ENCODE measurements at regions not wholly inside any gene's neighbourhood (a gene's known extent, or its start where the extent isn't known, plus 50 kb on each side); places are given as distances from the start of the nearest gene placed in this dataset.

- no peaks in the 10 kb centered on the region for H3K9me3 ChIP-seq (ENCODE audit: low read depth)
- TF ChIP-seq CTCF (IDR thresholded peaks at IDR 0.05; ENCODE audit: low read depth, low read length): no peak
- DNase-seq (ENCODE audit: low read depth in 1 of 2, low spot score in 1 of 2): no peak
- no peak overlapping the region for H3K27ac ChIP-seq
- no peaks in the 10 kb centered on the region for H3K4me1 ChIP-seq (ENCODE audit: low read depth)
- no peaks in the 10 kb centered on the region for H3K36me3 ChIP-seq
- H3K27me3 ChIP-seq: no peaks in the 10 kb centered on the region
- H3K4me3 ChIP-seq: no peak overlapping the region
Measured at GRCh38 chr5:101515721-101516120, 612.6 kb upstream of the ST8SIA4 start.

- Histone ChIP-seq H3K9me3 (ENCODE audit: low read depth) (no peaks in the 10 kb centered on the region), H3K27ac (no peak overlapping the region), H3K4me3 (no peak overlapping the region), H3K27me3 (no peaks in the 10 kb centered on the region), H3K36me3 (no peaks in the 10 kb centered on the region), H3K4me1 (ENCODE audit: low read depth) (no peaks in the 10 kb centered on the region)
- no peak for DNase-seq (ENCODE audit: low read depth in 1 of 2, low spot score in 1 of 2)
- TF ChIP-seq CTCF (IDR thresholded peaks at IDR 0.05; ENCODE audit: low read depth, low read length): no peak
Measured at GRCh38 chr5:101505891-101506570, 602.9 kb upstream of the ST8SIA4 start.

- Histone ChIP-seq H3K4me1 (ENCODE audit: low read depth) (no peaks in the 10 kb centered on the region), H3K36me3 (no peaks in the 10 kb centered on the region), H3K27ac (no peak overlapping the region), H3K27me3 (no peaks in the 10 kb centered on the region), H3K4me3 (no peak overlapping the region), H3K9me3 (ENCODE audit: low read depth) (no peaks in the 10 kb centered on the region)
- TF ChIP-seq CTCF (IDR thresholded peaks at IDR 0.05; ENCODE audit: low read depth, low read length): no peak
- DNase-seq (ENCODE audit: low read depth in 1 of 2, low spot score in 1 of 2): no peak
Measured at GRCh38 chr5:101482931-101483330, 579.8 kb upstream of the ST8SIA4 start.

- Histone ChIP-seq H3K27ac (no peak overlapping the region), H3K4me1 (ENCODE audit: low read depth) (no peaks in the 10 kb centered on the region), H3K36me3 (no peaks in the 10 kb centered on the region), H3K4me3 (no peak overlapping the region), H3K27me3 (no peaks in the 10 kb centered on the region), H3K9me3 (ENCODE audit: low read depth) (no peaks in the 10 kb centered on the region)
- TF ChIP-seq CTCF (IDR thresholded peaks at IDR 0.05; ENCODE audit: low read depth, low read length): no peak
- no peak for DNase-seq (ENCODE audit: low read depth in 1 of 2, low spot score in 1 of 2)
Measured at GRCh38 chr5:101473483-101473882, 570.4 kb upstream of the ST8SIA4 start.

GRCh38 chr5:101461455-101461854 is 558.4 kb upstream of the ST8SIA4 start:
- no peaks in the 10 kb centered on the region for H3K27me3 ChIP-seq
- no peak for TF ChIP-seq CTCF (IDR thresholded peaks at IDR 0.05; ENCODE audit: low read depth, low read length)
- no peaks in the 10 kb centered on the region for H3K4me1 ChIP-seq (ENCODE audit: low read depth)
- no peaks in the 10 kb centered on the region for H3K9me3 ChIP-seq (ENCODE audit: low read depth)
- no peak overlapping the region for H3K4me3 ChIP-seq
- no peak for DNase-seq (ENCODE audit: low read depth in 1 of 2, low spot score in 1 of 2)
- no peaks in the 10 kb centered on the region for H3K36me3 ChIP-seq
- no peak overlapping the region for H3K27ac ChIP-seq

All from cardiac muscle cell (in vitro differentiated cells and primary cell).